ENCODE measurements at regions not wholly inside any gene's neighbourhood (a gene's known extent, or its start where the extent isn't known, plus 50 kb on each side); places are given as distances from the start of the nearest gene placed in this dataset.
A peak's percentile ranks its signal among the peaks of the same experiment; 100 is the strongest.

GRCh38 chr11:115778928-115779650, 274.9 kb upstream of the CADM1 start:
- peak; percentile 60 for DNase-seq (ENCODE audit: low read depth)

GRCh38 chr11:115776916-115777315, 272.7 kb upstream of the CADM1 start:
- DNase-seq (ENCODE audit: low read depth) = no peak

- DNase-seq (ENCODE audit: low read depth) = no peak
Measured at GRCh38 chr11:115775846-115776245, 271.6 kb upstream of the CADM1 start.

- no peak for DNase-seq (ENCODE audit: low read depth)
Measured at GRCh38 chr11:115774756-115775155, 270.5 kb upstream of the CADM1 start.

GRCh38 chr11:115769891-115770290, 265.7 kb upstream of the CADM1 start:
- no peak for DNase-seq (ENCODE audit: low read depth)

GRCh38 chr11:115767883-115768282, 263.7 kb upstream of the CADM1 start:
- DNase-seq (ENCODE audit: low read depth) = no peak

GRCh38 chr11:115767047-115767802, 263.0 kb upstream of the CADM1 start:
- no peak for DNase-seq (ENCODE audit: low read depth)

GRCh38 chr11:115766561-115766960, 262.3 kb upstream of the CADM1 start:
- no peak for DNase-seq (ENCODE audit: low read depth)

GRCh38 chr11:115765803-115766239, 261.6 kb upstream of the CADM1 start:
- peak; percentile 84 for DNase-seq (ENCODE audit: low read depth)

- peak; percentile 78 for DNase-seq (ENCODE audit: low read depth)
Measured at GRCh38 chr11:115764176-115764575, 260.0 kb upstream of the CADM1 start.

GRCh38 chr11:115761817-115762216, 257.6 kb upstream of the CADM1 start:
- DNase-seq (ENCODE audit: low read depth) = no peak

- DNase-seq (ENCODE audit: low read depth) = no peak
Measured at GRCh38 chr11:115761348-115761747, 257.1 kb upstream of the CADM1 start.

GRCh38 chr11:115760461-115761320, 256.5 kb upstream of the CADM1 start:
- DNase-seq (ENCODE audit: low read depth) = no peak

- DNase-seq (ENCODE audit: low read depth) = no peak
Measured at GRCh38 chr11:115759622-115760460, 255.6 kb upstream of the CADM1 start.

GRCh38 chr11:115758011-115758410, 253.8 kb upstream of the CADM1 start:
- no peak for DNase-seq (ENCODE audit: low read depth)

GRCh38 chr11:115751243-115752015, 247.2 kb upstream of the CADM1 start:
- no peak for DNase-seq (ENCODE audit: low read depth)

GRCh38 chr11:115745610-115746512, 241.6 kb upstream of the CADM1 start:
- no peak for DNase-seq (ENCODE audit: low read depth)

GRCh38 chr11:115745066-115745465, 240.9 kb upstream of the CADM1 start:
- no peak for DNase-seq (ENCODE audit: low read depth)

GRCh38 chr11:115743719-115744118, 239.5 kb upstream of the CADM1 start:
- DNase-seq (ENCODE audit: low read depth) = no peak

All from M059J (cell line).